ENCODE measurements at regions not wholly inside any gene's neighbourhood (a gene's known extent, or its start where the extent isn't known, plus 50 kb on each side); places are given as distances from the start of the nearest gene placed in this dataset.

DNA sequence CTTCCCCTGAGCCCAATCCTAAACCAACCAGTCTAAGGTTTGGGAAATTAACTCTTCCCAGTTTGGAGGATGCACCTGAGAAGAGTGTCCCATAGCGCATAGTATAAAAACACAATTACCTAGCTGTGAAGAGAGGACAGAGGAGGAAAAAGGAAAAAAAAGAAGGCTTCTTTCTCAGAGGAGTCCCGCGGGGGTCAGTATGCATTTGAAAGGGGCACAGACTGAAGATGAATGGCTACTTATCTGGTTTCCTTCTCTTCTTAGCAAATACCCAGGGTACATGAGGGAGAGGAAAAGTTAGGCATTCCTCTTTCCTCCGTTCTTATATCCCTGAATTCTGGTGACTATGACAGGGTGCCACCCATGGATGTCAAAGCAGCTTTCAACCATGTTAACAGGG lies 96.9 kb downstream of the TMEM47 start:
- no peaks in the 10 kb centered on the region for H3K36me3 Mint-ChIP-seq (ENCODE audit: unreplicated experiment)
- no peak overlapping the region for H3K27ac Mint-ChIP-seq (ENCODE audit: unreplicated experiment)
- no peaks in the 10 kb centered on the region for H3K9me3 Mint-ChIP-seq (ENCODE audit: unreplicated experiment)
- H3K4me1 Mint-ChIP-seq (ENCODE audit: low read depth, unreplicated experiment): peaks cover 2% of the 10 kb centered on the region
- no peak for TF ChIP-seq CTCF (IDR thresholded peaks at IDR 0.05; ENCODE audit: partially characterized antibody, unreplicated experiment)
- no peak overlapping the region for H3K4me3 Mint-ChIP-seq (ENCODE audit: unreplicated experiment)
- H3K27me3 Mint-ChIP-seq (ENCODE audit: unreplicated experiment): peaks cover 3% of the 10 kb centered on the region
- no peak for DNase-seq

GRCh38 chrX:34559325-34559724 lies 97.8 kb downstream of the TMEM47 start:
- Mint-ChIP-seq H3K4me3 (ENCODE audit: unreplicated experiment) (no peak overlapping the region), H3K4me1 (ENCODE audit: low read depth, unreplicated experiment) (peaks cover 2% of the 10 kb centered on the region), H3K36me3 (ENCODE audit: unreplicated experiment) (no peaks in the 10 kb centered on the region), H3K9me3 (ENCODE audit: unreplicated experiment) (no peaks in the 10 kb centered on the region), H3K27ac (ENCODE audit: unreplicated experiment) (no peak overlapping the region), H3K27me3 (ENCODE audit: unreplicated experiment) (peaks cover 3% of the 10 kb centered on the region)
- no peak for TF ChIP-seq CTCF (IDR thresholded peaks at IDR 0.05; ENCODE audit: partially characterized antibody, unreplicated experiment)
- no peak for DNase-seq

- no peak for DNase-seq
- no peaks in the 10 kb centered on the region for H3K36me3 Mint-ChIP-seq (ENCODE audit: unreplicated experiment)
- TF ChIP-seq CTCF (IDR thresholded peaks at IDR 0.05; ENCODE audit: partially characterized antibody, unreplicated experiment): no peak
- no peak overlapping the region for H3K27ac Mint-ChIP-seq (ENCODE audit: unreplicated experiment)
- peaks cover 3% of the 10 kb centered on the region for H3K27me3 Mint-ChIP-seq (ENCODE audit: unreplicated experiment)
- H3K4me1 Mint-ChIP-seq (ENCODE audit: low read depth, unreplicated experiment): peaks cover 2% of the 10 kb centered on the region
- H3K9me3 Mint-ChIP-seq (ENCODE audit: unreplicated experiment): no peaks in the 10 kb centered on the region
- no peak overlapping the region for H3K4me3 Mint-ChIP-seq (ENCODE audit: unreplicated experiment)
These were observed 99.4 kb downstream of the TMEM47 start for GRCh38 chrX:34557733-34558132.

DNA sequence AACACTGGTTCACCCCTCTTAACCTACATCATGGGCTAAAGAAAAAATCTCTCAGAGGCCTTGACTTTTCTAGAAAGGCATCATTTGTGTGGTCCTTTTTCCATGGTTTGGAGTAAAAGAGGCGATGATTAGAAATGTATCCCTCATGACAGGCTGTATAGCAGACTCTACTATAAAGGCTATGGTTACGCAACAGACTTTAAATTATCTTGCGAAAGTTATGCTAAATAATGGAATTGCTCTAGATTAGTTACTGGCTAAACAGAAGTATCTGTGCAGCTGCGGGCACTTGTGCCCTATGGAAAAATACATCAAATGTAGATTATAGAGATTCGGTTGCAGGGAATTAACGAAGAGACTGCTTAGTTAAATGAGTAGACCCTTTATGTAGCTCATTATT lies 101.6 kb downstream of the TMEM47 start:
- H3K27me3 Mint-ChIP-seq (ENCODE audit: unreplicated experiment): peaks cover 3% of the 10 kb centered on the region
- no peak overlapping the region for H3K4me3 Mint-ChIP-seq (ENCODE audit: unreplicated experiment)
- H3K36me3 Mint-ChIP-seq (ENCODE audit: unreplicated experiment): no peaks in the 10 kb centered on the region
- peaks cover 2% of the 10 kb centered on the region for H3K4me1 Mint-ChIP-seq (ENCODE audit: low read depth, unreplicated experiment)
- no peak overlapping the region for H3K27ac Mint-ChIP-seq (ENCODE audit: unreplicated experiment)
- H3K9me3 Mint-ChIP-seq (ENCODE audit: unreplicated experiment): no peaks in the 10 kb centered on the region
- no peak for DNase-seq
- TF ChIP-seq CTCF (IDR thresholded peaks at IDR 0.05; ENCODE audit: partially characterized antibody, unreplicated experiment): no peak

GRCh38 chrX:34546366-34546765 lies 110.7 kb downstream of the TMEM47 start:
- Mint-ChIP-seq H3K9me3 (ENCODE audit: unreplicated experiment) (no peaks in the 10 kb centered on the region), H3K4me3 (ENCODE audit: unreplicated experiment) (no peak overlapping the region), H3K4me1 (ENCODE audit: low read depth, unreplicated experiment) (no peaks in the 10 kb centered on the region), H3K27ac (ENCODE audit: unreplicated experiment) (no peak overlapping the region), H3K27me3 (ENCODE audit: unreplicated experiment) (no peaks in the 10 kb centered on the region), H3K36me3 (ENCODE audit: unreplicated experiment) (no peaks in the 10 kb centered on the region)
- DNase-seq: no peak
- no peak for TF ChIP-seq CTCF (IDR thresholded peaks at IDR 0.05; ENCODE audit: partially characterized antibody, unreplicated experiment)

Measured in glutamatergic neuron (in vitro differentiated cells).